Dendritic cell treated with granulocyte-macrophage colony-stimulating factor and Interleukin-4, amounts not matched to agents 40 ng/mL and 50 ng/mL, for 4 days (primary cell): ENCODE measurements at regions not wholly inside any gene's neighbourhood (a gene's known extent, or its start where the extent isn't known, plus 50 kb on each side); places are given as distances from the start of the nearest gene placed in this dataset.

Source experiments
- H3K27ac Mint-ChIP-seq: one replicate; pipeline ENCODE4 v1.8.0; 2022; ENCODE audit warnings: mild to moderate bottlenecking, mixed read lengths
- H3K27me3 Mint-ChIP-seq: one replicate; pipeline ENCODE4 v1.8.0; 2022; ENCODE audit warnings: mild to moderate bottlenecking, mixed read lengths
- H3K36me3 Mint-ChIP-seq: one replicate; pipeline ENCODE4 v1.8.0; 2022; ENCODE audit warnings: low read depth, mixed read lengths
- H3K4me1 Mint-ChIP-seq: one replicate; pipeline ENCODE4 v1.8.0; 2022; ENCODE audit warnings: low read depth, mixed read lengths
- H3K4me3 Mint-ChIP-seq: one replicate; pipeline ENCODE4 v1.8.0; 2022; ENCODE audit warnings: mild to moderate bottlenecking, moderate library complexity, mixed read lengths
- H3K9me3 Mint-ChIP-seq: one replicate; pipeline ENCODE4 v1.8.0; 2022; ENCODE audit warnings: mixed read lengths
- intact Hi-C: fragments of 100-400 bp; cut with micrococcal nuclease; formaldehyde crosslinking; loops from one replicate; pipeline ENCODE4 v1.15.0; 2022

DNA sequence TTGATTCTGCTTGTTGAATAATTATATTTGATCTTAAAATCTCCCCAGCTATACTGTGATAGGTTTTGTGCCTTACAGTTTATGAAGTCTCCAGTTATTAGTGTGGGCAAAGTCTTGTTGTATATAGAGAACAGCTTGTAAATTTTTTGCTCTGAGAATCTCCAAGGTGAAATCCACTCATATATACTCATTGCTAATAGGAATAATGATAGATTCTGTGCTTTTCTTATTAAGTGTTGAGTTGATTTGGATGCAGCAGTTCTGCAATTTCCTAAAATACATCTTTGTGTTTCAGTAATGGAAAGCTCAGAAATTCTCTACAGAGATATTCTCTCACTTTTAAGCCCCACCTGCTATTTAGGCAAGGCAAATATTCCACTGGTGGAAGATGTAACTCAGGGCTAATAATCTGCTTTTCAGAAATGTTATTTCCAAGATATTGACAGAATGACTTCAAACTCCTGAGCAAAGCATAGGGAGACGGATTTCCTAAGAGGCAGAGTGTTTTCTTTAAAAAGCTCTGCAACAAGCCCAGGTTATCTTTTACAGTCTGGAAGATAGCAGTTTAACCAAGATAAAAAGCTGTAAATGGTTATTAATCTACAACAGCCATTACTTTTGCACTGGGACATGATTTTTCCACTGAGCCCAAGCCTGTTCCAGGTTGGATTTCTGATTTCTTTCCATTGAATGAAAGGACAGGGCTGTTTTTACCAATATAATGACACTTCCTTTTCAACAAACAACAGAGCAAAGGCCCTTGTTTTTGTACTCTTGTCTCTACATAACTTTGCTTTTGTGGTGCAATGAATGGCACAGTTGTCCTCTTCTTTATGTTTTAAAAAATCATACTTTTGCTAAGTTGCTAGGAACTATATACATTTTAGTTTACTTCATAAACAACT, 239.9 kb upstream of the ATP2B1 start:
- Mint-ChIP-seq H3K4me3 (no peak overlapping the region), H3K4me1 (peaks cover 26% of the 10 kb centered on the region), H3K27me3 (no peaks in the 10 kb centered on the region), H3K9me3 (no peaks in the 10 kb centered on the region), H3K36me3 (no peaks in the 10 kb centered on the region), H3K27ac (peak overlapping the region; percentile 39)
- intact Hi-C loops, result no loop called here

DNA sequence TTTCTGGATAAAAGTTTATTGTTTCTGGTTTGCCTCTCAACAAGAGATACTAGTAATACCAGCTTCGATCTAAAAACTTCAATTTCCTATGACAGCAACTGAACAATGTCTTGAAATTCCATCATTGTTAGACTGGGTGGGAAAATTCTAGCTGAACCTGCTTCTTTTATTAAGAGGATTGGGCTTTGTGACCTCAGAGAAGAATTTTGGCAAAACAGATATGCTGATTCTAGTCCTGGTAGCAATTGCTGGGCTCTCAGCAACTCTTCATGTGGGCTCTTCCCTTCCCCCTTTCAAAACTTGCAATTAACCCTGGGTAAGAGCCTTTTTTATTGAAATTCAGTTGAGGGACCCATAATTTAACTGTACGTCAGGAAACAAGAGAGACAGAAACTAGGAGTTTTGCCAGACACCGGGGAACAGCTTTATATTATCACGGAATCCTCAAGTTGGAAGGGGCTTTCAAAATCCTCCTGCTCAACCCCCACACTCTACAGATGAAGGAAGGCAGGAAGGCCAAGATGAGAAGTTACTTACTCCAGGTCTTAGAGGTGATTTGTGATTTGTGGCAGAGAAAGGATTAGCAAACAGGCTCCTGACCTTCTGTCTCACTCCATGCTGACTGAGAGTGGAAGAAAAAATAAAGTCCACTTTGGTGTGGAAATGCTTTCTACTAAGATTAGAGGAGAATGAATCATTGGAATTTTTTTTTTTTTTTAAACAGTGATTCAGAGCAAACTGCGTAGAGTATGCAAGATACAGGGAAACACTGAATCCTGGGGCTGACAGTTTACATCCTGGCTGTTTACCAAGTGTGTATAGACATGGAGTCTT, 239.0 kb upstream of the ATP2B1 start:
- H3K27me3 Mint-ChIP-seq, result no peaks in the 10 kb centered on the region
- no peaks in the 10 kb centered on the region for H3K9me3 Mint-ChIP-seq
- intact Hi-C loops, result no loop called here
- H3K27ac Mint-ChIP-seq, result peak overlapping the region; percentile 39
- no peak overlapping the region for H3K4me3 Mint-ChIP-seq
- H3K4me1 Mint-ChIP-seq, result peaks cover 26% of the 10 kb centered on the region
- H3K36me3 Mint-ChIP-seq, result no peaks in the 10 kb centered on the region

DNA sequence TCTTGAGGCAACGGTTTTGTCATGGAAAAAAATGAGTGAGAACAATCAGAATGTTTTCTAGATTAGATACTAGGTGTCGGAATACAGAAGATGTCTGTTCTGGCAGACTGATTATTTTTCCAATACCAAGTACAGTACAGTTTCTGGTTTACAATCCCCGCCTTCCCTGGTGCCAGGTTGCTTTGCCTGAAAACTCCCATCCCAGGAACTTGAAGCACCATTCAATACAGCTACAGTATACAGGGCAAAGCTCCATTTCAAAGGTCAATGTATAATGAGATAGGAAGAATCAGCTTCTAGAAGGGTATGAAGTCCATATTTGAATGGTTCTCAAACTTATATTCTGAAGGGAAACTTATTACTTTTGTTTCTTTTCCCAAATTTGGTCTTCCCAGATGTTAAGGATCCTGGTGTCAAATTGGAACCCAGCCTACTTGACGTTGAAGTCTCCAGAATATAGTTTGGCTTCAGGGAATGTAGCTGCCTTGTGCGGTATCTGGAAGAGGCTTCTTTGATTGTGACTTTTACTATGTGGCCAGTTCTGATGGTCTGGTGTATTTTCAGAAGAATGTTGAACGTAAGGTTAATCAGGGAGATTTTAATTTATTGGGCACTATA, 238.0 kb upstream of the ATP2B1 start:
- Mint-ChIP-seq H3K4me1 (peaks cover 26% of the 10 kb centered on the region), H3K4me3 (no peak overlapping the region), H3K27me3 (no peaks in the 10 kb centered on the region), H3K9me3 (no peaks in the 10 kb centered on the region), H3K36me3 (no peaks in the 10 kb centered on the region), H3K27ac (no peak overlapping the region)
- intact Hi-C loops, result no loop called here

DNA sequence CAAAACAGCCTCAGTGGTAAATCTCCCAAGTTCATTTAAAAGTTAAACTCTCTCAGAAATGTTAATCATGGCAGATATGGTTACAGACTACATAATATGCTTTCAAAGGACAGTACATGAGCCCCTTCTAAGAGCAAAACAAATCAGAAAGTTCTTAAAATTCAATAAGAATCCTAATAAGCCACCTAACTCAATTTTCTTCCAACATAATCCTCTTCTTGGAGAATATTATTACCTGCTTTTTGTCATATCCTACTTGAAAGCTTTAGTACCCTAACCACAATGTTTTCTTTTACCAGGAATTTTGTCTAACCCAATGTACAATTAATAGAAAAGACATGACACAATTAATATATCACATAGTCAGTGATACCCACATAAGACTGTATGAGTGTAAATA, 236.5 kb upstream of the ATP2B1 start:
- intact Hi-C loops, result no loop called here
- no peaks in the 10 kb centered on the region for H3K27me3 Mint-ChIP-seq
- no peak overlapping the region for H3K27ac Mint-ChIP-seq
- no peak overlapping the region for H3K4me3 Mint-ChIP-seq
- H3K4me1 Mint-ChIP-seq, result peaks cover 22% of the 10 kb centered on the region
- H3K36me3 Mint-ChIP-seq, result no peaks in the 10 kb centered on the region
- H3K9me3 Mint-ChIP-seq, result peaks cover 6% of the 10 kb centered on the region

DNA sequence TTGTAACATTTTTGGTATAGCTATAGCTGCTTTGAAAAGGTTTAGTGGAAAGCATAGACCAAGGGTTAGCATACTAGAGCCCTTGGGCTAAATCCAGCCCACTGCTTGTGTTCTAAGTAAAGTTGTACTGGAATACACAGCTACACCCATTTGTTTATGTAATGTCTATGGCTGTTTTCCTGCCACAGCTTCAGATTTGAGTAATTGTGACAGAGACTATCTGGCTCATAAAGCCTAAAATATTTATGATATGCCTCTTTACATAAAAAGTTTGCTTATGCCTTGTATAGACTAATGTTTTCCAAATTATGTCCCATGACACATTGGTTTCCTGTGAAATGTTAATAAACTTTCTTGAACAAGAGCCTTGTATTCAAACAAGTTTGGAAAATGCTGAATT, 234.8 kb upstream of the ATP2B1 start:
- Mint-ChIP-seq H3K4me1 (peaks cover 12% of the 10 kb centered on the region), H3K36me3 (no peaks in the 10 kb centered on the region)
- intact Hi-C loops, result no loop called here

DNA sequence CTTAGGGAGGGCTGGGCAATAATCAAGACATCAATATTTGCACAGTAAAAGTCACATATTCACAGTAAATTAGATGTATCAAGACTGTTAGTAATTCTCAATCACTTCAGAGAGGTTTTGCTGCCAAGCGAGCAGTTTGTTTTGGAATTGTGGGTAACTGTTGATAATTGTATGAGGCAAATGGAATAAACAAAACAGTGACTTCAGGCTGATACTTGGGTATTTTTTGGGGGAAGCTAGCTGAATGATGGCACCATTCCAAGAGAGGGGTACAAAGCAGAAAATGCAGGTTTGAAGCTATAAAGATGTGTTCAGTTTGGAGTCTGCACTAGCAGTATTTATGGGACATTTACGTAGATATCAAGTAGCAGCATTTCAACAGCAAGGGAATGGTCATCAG, 232.8 kb upstream of the ATP2B1 start:
- Mint-ChIP-seq H3K4me1 (peaks cover 6% of the 10 kb centered on the region), H3K27ac (no peak overlapping the region)
- intact Hi-C loops, result no loop called here

More for the DNA sequence above, 234.8 kb upstream of the ATP2B1 start:
- H3K27ac Mint-ChIP-seq, result no peak overlapping the region
- H3K9me3 Mint-ChIP-seq, result peaks cover 6% of the 10 kb centered on the region
- no peak overlapping the region for H3K4me3 Mint-ChIP-seq
- no peaks in the 10 kb centered on the region for H3K27me3 Mint-ChIP-seq

DNA sequence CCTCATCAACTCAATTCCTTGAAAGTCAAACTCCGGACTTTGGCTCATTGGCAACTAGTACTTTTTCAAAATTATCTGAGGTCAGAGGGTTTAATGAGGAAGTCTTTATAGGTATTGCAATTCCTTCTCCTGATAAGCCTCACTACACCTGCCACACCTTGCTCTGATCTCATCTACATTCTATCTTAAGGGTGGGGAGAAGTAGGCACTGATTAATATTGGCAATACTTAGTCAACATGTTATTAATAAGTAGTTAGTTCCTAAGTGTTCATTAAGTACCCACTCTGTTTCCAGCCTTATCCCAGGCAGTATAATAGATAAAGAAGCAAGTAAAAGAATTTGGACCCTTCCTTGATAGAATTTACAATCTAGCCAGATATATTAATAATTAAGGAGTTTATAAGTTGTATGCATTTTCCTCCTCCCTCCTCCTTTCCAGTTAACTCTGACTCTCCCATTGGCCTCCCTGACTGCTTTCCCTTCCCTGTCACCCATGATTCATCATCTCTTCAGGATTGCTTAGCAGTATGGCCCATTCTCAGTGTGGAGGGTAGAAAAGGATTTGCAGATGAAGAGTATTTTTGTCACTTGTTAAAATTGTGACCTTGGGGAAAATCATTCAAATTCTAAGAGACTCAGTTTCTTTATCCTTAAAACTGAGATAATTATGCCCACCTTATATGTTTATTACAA, 231.0 kb upstream of the ATP2B1 start:
- intact Hi-C loops, result no loop called here
- peaks cover 19% of the 10 kb centered on the region for H3K4me1 Mint-ChIP-seq
- H3K4me3 Mint-ChIP-seq, result no peak overlapping the region
- H3K9me3 Mint-ChIP-seq, result peaks cover 6% of the 10 kb centered on the region
- no peaks in the 10 kb centered on the region for H3K36me3 Mint-ChIP-seq
- H3K27me3 Mint-ChIP-seq, result no peaks in the 10 kb centered on the region
- H3K27ac Mint-ChIP-seq, result peak overlapping the region; percentile 25

More for the DNA sequence above, 232.8 kb upstream of the ATP2B1 start:
- Mint-ChIP-seq H3K27me3 (no peaks in the 10 kb centered on the region), H3K4me3 (no peak overlapping the region), H3K36me3 (no peaks in the 10 kb centered on the region), H3K9me3 (peaks cover 6% of the 10 kb centered on the region)

DNA sequence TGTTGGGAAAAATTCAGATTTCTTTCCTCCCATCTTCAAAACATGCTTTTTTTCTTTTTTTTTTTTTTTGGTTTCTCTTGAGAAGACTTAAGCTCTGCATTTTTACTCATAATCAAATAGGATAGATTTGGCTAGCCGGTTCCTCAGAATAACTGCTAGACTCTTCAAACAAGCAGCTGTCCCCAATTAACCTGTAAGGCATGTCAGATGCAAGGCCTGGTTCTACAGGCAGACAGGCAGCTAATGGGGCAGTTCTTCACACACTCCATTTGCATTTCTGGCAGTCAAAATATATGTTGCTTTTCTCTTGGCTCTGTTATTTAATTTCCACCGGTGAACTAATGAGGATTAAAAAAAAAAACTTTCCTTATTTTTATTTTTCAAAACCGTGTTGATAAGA, 228.0 kb upstream of the ATP2B1 start:
- Mint-ChIP-seq H3K36me3 (no peaks in the 10 kb centered on the region), H3K9me3 (peaks cover 6% of the 10 kb centered on the region), H3K27ac (peak overlapping the region; percentile 38), H3K4me1 (peaks cover 27% of the 10 kb centered on the region), H3K4me3 (no peak overlapping the region), H3K27me3 (no peaks in the 10 kb centered on the region)
- intact Hi-C loops, result no loop called here

DNA sequence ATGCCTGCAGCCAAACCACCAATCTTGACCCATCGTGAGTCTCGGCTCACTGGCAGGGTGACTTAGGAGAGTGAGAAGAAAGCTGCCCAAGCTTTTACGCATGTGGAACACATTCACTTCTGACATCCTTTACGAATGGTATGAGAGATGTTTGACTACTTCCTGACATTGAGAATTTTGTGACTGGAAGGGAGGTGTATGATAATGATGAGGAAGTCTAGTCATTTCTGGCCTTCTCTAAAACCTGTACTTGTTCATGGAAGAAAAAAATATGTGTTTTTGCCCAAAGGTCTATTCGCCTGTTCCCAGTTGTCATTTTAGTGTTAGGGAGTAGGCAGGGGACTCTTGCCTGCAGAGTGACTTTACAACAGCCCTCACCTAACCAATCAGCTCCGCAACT, 227.2 kb upstream of the ATP2B1 start:
- Mint-ChIP-seq H3K27ac (peak overlapping the region; percentile 38), H3K27me3 (no peaks in the 10 kb centered on the region), H3K9me3 (peaks cover under 1% of the 10 kb centered on the region), H3K4me3 (no peak overlapping the region), H3K36me3 (no peaks in the 10 kb centered on the region), H3K4me1 (peaks cover 23% of the 10 kb centered on the region)
- intact Hi-C loops, result no loop called here

DNA sequence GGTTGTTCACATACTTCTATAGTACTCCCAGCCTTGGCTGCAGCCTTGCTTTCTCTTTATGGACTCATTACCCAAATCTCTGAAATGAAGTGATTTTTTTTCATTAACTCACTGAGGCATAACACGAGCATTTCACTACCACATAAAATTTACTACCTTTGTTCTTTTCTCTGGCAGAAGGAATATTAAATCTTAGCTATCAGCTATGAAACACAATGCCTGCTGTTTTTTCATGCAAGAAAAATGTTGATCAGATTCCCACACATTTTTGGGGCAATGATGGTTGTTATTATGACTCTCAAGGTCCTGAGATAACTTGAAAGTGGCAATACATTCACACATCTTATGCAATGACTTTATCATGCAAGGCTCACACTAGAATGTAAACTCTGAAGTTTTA, 225.3 kb upstream of the ATP2B1 start:
- H3K9me3 Mint-ChIP-seq, result no peaks in the 10 kb centered on the region
- H3K4me3 Mint-ChIP-seq, result no peak overlapping the region
- no peak overlapping the region for H3K27ac Mint-ChIP-seq
- peaks cover 21% of the 10 kb centered on the region for H3K4me1 Mint-ChIP-seq
- intact Hi-C loops, result no loop called here
- no peaks in the 10 kb centered on the region for H3K27me3 Mint-ChIP-seq
- H3K36me3 Mint-ChIP-seq, result no peaks in the 10 kb centered on the region

DNA sequence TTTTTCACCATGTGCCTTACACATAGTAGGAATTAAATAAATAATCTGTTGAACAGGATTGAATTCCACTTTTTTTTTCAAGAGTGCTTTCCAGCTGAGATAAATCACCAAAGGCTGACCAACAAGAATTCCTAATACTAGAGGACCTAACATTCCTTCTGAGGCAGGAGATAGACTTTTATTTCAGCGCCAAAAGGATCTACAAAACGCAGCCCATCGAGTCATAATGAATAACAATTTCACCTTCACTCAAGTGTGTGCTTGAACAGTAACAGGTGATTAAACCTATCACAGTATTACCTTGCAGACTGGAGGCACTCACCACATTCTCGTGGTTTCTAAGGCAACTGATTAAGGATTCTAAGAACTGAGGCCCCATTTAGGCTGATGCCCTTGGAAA, 224.3 kb upstream of the ATP2B1 start:
- no peak overlapping the region for H3K27ac Mint-ChIP-seq
- H3K9me3 Mint-ChIP-seq, result no peaks in the 10 kb centered on the region
- H3K4me3 Mint-ChIP-seq, result no peak overlapping the region
- H3K4me1 Mint-ChIP-seq, result peaks cover 21% of the 10 kb centered on the region
- intact Hi-C loops, result no loop called here
- no peaks in the 10 kb centered on the region for H3K27me3 Mint-ChIP-seq
- H3K36me3 Mint-ChIP-seq, result no peaks in the 10 kb centered on the region

DNA sequence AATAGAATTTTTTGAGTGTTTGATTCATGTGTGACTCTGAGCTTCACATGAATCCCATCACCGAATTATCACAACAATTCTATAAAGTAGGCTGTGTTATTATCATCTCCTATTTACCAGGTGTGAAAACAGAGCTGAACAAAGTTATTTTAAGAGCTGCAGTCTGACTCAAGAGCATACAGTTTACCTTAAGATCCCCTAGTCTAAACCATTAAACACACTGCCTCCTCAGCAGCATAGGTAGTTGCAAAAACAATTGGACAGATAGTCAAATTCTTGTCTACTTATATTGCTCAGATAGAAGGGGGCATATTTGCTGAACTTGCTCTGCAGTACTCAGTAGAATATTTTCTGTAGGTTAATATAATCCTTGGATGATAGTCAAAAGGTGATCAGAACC, 219.8 kb upstream of the ATP2B1 start:
- Mint-ChIP-seq H3K27ac (no peak overlapping the region), H3K4me3 (no peak overlapping the region), H3K27me3 (no peaks in the 10 kb centered on the region)

DNA sequence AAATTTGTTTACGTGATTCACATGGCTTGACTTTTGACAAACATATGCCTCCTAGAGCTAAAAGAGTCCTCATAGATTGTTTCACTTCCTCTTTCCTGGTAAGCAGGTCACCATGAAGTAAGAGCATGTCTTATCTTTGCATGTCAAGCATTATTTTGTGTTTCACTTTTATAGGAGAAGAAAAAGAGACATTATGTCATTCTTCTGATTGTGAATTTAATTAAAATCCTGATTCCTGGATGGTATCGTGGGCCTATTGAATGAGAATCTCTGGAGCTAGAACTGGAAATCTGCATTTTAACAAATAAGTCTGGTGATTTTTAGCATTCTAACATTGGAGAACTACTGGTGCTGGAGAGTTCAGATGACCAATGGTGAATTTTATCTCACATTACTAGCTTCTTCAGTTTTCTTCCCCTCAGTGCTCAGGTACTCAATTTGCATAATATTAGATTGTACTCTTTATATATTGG, 218.6 kb upstream of the ATP2B1 start:
- Mint-ChIP-seq H3K27me3 (no peaks in the 10 kb centered on the region), H3K4me1 (peaks cover 4% of the 10 kb centered on the region), H3K4me3 (peak overlapping the region; percentile 40), H3K27ac (peak overlapping the region; percentile 83), H3K36me3 (no peaks in the 10 kb centered on the region), H3K9me3 (no peaks in the 10 kb centered on the region)
- intact Hi-C loops, result loop anchor here (1.0 to 5.0 kb wide), 4 partner anchors 35 to 205 kb away; no protein-coding TSS in a partner anchor

More for the DNA sequence above, 219.8 kb upstream of the ATP2B1 start:
- H3K9me3 Mint-ChIP-seq, result no peaks in the 10 kb centered on the region
- intact Hi-C loops, result loop anchor here (5.0 kb wide), 2 partner anchors 34 to 206 kb away; no protein-coding TSS in a partner anchor
- H3K4me1 Mint-ChIP-seq, result peaks cover 4% of the 10 kb centered on the region
- H3K36me3 Mint-ChIP-seq, result no peaks in the 10 kb centered on the region
